BLaER1 (cell line): ENCODE measurements at regions not wholly inside any gene's neighbourhood (a gene's known extent, or its start where the extent isn't known, plus 50 kb on each side); places are given as distances from the start of the nearest gene placed in this dataset.

Source experiments
- H3K27ac ChIP-seq: shearing (Covaris generic); formaldehyde crosslinking; 2 replicates; pipeline ENCODE4 v1.8.1; 2022
- H3K27me3 ChIP-seq: shearing (Covaris generic); formaldehyde crosslinking; 2 replicates; pipeline ENCODE4 v1.8.1; 2022
- H3K36me3 ChIP-seq: shearing (Covaris generic); formaldehyde crosslinking; 2 replicates; pipeline ENCODE4 v1.8.1; 2022
- H3K4me1 ChIP-seq: shearing (Covaris generic); formaldehyde crosslinking; 2 replicates; pipeline ENCODE4 v1.8.1; 2022
- H3K4me2 ChIP-seq: shearing (Covaris generic); formaldehyde crosslinking; 2 replicates; pipeline ENCODE4 v1.8.1; 2022
- H3K4me3 ChIP-seq: shearing (Covaris generic); formaldehyde crosslinking; 2 replicates; pipeline ENCODE4 v1.8.1; 2022
- H3K9ac ChIP-seq: shearing (Covaris generic); formaldehyde crosslinking; 2 replicates; pipeline ENCODE4 v1.8.1; 2022
- H3K9me3 ChIP-seq: shearing (Covaris generic); formaldehyde crosslinking; 2 replicates; pipeline ENCODE4 v1.8.1; 2022
- H4K20me1 ChIP-seq: shearing (Covaris generic); formaldehyde crosslinking; 2 replicates; pipeline ENCODE4 v1.8.1; 2022
- Cebpa-rat ChIP-seq: shearing (Covaris generic); IDR thresholded peaks from 2 replicates; pipeline ENCODE4 v1.8.1; 2022

DNA sequence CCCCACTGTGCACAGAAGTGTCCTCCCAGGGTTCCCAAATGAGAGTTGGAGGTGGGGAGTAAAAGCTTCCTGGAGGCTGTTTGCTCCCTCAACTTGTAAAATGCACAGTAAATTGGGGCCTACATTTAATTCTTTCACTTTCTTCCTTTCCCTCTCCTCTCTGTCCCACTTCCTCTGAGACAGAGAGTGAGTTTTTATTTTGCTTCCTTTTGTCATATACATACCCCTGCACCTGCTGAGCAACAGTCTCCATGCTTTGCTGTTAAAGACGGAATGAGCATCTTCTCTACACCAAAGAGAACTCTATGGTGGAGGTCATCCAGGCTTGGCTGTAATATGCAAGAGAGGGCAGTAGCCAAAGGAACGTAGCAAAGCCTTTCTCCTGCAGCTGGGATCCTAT lies 79.3 kb upstream of the VAV3 start:
- H4K20me1 ChIP-seq = no peaks in the 10 kb centered on the region
- peaks cover 73% of the 10 kb centered on the region for H3K4me1 ChIP-seq
- peaks cover 42% of the 10 kb centered on the region for H3K9me3 ChIP-seq
- 0 out of 2 replicates have a peak overlapping the region, but pooled peaks have one; percentile 2 for H3K4me3 ChIP-seq
- TF ChIP-seq Cebpa-rat = no peak
- H3K27me3 ChIP-seq = no peaks in the 10 kb centered on the region
- peak overlapping the region; percentile 80 for H3K27ac ChIP-seq
- peak overlapping the region; percentile 74 for H3K4me2 ChIP-seq
- 0 out of 2 replicates have a peak overlapping the region, but pooled peaks have one; percentile 17 for H3K9ac ChIP-seq
- no peaks in the 10 kb centered on the region; the same call in 1 of the 2 replicates for H3K36me3 ChIP-seq

DNA sequence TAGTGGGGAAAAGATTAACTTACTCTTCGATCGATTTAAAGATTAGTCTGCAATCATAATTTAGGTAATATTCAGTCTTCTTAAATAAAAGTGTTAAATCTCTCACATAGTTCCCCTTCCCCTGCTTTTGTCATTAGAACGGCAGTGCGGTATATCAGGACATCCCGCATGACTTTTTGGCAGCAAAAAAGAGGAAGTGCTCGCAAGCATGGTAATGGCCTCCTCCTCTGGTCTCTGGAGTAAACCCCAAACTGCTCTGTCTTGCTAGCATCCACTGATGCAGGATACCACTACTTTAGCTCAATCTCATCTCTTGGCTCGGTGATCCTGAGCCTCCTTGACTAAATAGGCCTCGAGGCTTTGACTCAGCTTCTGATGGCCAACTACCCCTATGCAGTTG lies 78.7 kb upstream of the VAV3 start:
- Histone ChIP-seq H4K20me1 (no peaks in the 10 kb centered on the region), H3K4me3 (no peak overlapping the region), H3K4me2 (peak overlapping the region; percentile 74), H3K9me3 (peaks cover 36% of the 10 kb centered on the region), H3K9ac (peak overlapping the region; percentile 17; the same call in 1 of the 2 replicates), H3K27ac (peak overlapping the region; percentile 80), H3K36me3 (no peaks in the 10 kb centered on the region; the same call in 1 of the 2 replicates), H3K27me3 (no peaks in the 10 kb centered on the region), H3K4me1 (peaks cover 67% of the 10 kb centered on the region)
- TF ChIP-seq Cebpa-rat = no peak

DNA sequence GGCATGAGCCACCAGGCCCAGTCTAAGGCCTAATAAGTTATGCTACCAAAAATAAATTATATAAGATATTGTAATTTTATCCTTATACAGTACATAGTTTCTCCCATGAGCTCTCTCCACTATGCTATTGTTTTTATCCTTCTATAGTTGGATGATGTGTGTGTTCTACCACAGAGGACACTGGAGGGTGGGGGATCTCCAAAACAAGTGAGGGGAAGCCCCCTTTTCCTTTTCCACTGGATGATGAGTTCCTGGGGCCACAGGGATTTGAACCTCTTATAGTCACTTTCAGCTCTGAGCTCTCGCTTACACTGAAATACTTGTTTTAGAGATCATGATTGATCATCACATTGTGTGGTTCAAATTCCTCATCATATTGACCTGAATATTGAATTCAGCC lies 77.6 kb upstream of the VAV3 start:
- Histone ChIP-seq H3K27ac (no peak overlapping the region), H4K20me1 (no peaks in the 10 kb centered on the region), H3K4me3 (no peak overlapping the region), H3K9me3 (peaks cover 25% of the 10 kb centered on the region), H3K4me2 (no peak overlapping the region), H3K27me3 (no peaks in the 10 kb centered on the region), H3K36me3 (no peaks in the 10 kb centered on the region), H3K4me1 (peaks cover 56% of the 10 kb centered on the region), H3K9ac (no peak overlapping the region)
- TF ChIP-seq Cebpa-rat = no peak

GRCh38 chr1:108041360-108042142 lies 76.6 kb upstream of the VAV3 start:
- H3K4me1 ChIP-seq = peaks cover 45% of the 10 kb centered on the region
- no peaks in the 10 kb centered on the region for H3K36me3 ChIP-seq
- H3K4me2 ChIP-seq = peak overlapping the region; percentile 15; the same call in 1 of the 2 replicates
- H3K9me3 ChIP-seq = peaks cover 17% of the 10 kb centered on the region
- H3K4me3 ChIP-seq = no peak overlapping the region
- no peak for TF ChIP-seq Cebpa-rat
- no peak overlapping the region for H3K27ac ChIP-seq
- H3K9ac ChIP-seq = no peak overlapping the region
- H3K27me3 ChIP-seq = no peaks in the 10 kb centered on the region
- H4K20me1 ChIP-seq = no peaks in the 10 kb centered on the region

- Histone ChIP-seq H3K9ac (no peak overlapping the region), H3K4me2 (no peak overlapping the region), H3K27ac (no peak overlapping the region), H3K27me3 (no peaks in the 10 kb centered on the region), H4K20me1 (no peaks in the 10 kb centered on the region), H3K4me3 (no peak overlapping the region), H3K4me1 (peaks cover 17% of the 10 kb centered on the region), H3K36me3 (no peaks in the 10 kb centered on the region), H3K9me3 (no peaks in the 10 kb centered on the region; the same call in 1 of the 2 replicates)
- TF ChIP-seq Cebpa-rat = no peak
These were observed 73.8 kb upstream of the VAV3 start for GRCh38 chr1:108038653-108039236.

DNA sequence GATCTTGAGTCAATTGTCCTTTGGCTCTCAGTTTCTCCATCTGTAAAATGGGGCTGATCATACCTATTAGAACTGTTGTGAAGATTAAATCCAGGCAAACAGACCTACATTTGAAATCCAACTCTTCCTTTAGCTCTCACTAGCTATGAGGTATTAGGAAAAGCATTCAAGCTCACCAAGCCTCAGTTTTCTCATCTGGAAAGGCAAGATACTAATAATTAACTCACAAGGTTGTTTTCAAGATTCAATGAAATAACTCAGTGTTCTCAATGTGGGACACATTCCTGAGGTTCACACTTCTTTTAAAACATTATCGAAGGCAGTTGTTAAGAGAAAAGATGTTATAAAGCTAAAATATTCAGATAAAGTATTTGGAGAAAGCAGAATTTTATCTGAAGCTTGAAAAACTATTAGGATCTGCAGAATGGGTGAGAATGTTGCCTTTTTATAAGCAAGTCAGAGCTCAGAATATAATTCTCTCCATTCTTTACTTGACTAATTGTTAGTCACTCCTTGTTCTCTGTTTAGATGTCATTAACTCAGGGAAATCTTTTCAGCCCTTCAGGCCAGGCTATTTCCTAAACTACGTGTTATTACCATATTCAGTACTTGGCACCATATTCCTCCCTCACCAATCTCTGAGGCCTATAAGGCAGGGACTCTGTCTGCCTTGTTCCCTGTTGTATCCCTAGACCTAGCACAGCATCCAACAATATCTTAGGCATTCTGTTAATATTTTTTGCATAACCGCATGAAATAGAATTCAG lies 72.0 kb upstream of the VAV3 start:
- Histone ChIP-seq H3K4me1 (peaks cover 6% of the 10 kb centered on the region; the same call in 1 of the 2 replicates), H3K9me3 (no peaks in the 10 kb centered on the region), H3K9ac (no peak overlapping the region), H3K4me2 (no peak overlapping the region), H3K27me3 (no peaks in the 10 kb centered on the region), H3K27ac (no peak overlapping the region), H3K36me3 (no peaks in the 10 kb centered on the region), H3K4me3 (no peak overlapping the region), H4K20me1 (no peaks in the 10 kb centered on the region)
- TF ChIP-seq Cebpa-rat = no peak

GRCh38 chr1:108034396-108034795 lies 69.4 kb upstream of the VAV3 start:
- no peak for TF ChIP-seq Cebpa-rat
- Histone ChIP-seq H3K4me1 (peaks cover 14% of the 10 kb centered on the region), H4K20me1 (no peaks in the 10 kb centered on the region), H3K27ac (no peak overlapping the region), H3K27me3 (no peaks in the 10 kb centered on the region), H3K9me3 (peaks cover 8% of the 10 kb centered on the region; the same call in 1 of the 2 replicates), H3K4me2 (no peak overlapping the region), H3K36me3 (no peaks in the 10 kb centered on the region), H3K4me3 (no peak overlapping the region), H3K9ac (no peak overlapping the region)

- no peak overlapping the region for H3K9ac ChIP-seq
- peaks cover 8% of the 10 kb centered on the region; the same call in 1 of the 2 replicates for H3K9me3 ChIP-seq
- H3K4me1 ChIP-seq = peaks cover 23% of the 10 kb centered on the region
- H3K4me2 ChIP-seq = no peak overlapping the region
- H3K27ac ChIP-seq = no peak overlapping the region
- H3K4me3 ChIP-seq = no peak overlapping the region
- no peaks in the 10 kb centered on the region for H4K20me1 ChIP-seq
- H3K27me3 ChIP-seq = no peaks in the 10 kb centered on the region
- peak; percentile 50; the same call in 1 of the 2 replicates for TF ChIP-seq Cebpa-rat
- no peaks in the 10 kb centered on the region for H3K36me3 ChIP-seq
These were observed 68.6 kb upstream of the VAV3 start for GRCh38 chr1:108033550-108033951.

- H3K36me3 ChIP-seq = 0 out of 2 replicates have a peak, but pooled peaks cover 4% of the 10 kb centered on the region
- peak overlapping the region; percentile 75 for H3K27ac ChIP-seq
- peaks cover 31% of the 10 kb centered on the region for H3K9me3 ChIP-seq
- no peaks in the 10 kb centered on the region for H3K27me3 ChIP-seq
- H3K4me2 ChIP-seq = peak overlapping the region; percentile 79
- peaks cover 53% of the 10 kb centered on the region for H3K4me1 ChIP-seq
- H3K4me3 ChIP-seq = no peak overlapping the region
- TF ChIP-seq Cebpa-rat = no peak
- no peak overlapping the region for H3K9ac ChIP-seq
- H4K20me1 ChIP-seq = no peaks in the 10 kb centered on the region
These were observed 63.9 kb upstream of the VAV3 start for GRCh38 chr1:108028841-108029388.
